Peyer's patch (tissue), 4 donors: ENCODE measurements at regions not wholly inside any gene's neighbourhood (a gene's known extent, or its start where the extent isn't known, plus 50 kb on each side); places are given as distances from the start of the nearest gene placed in this dataset.

Experiments used
- POLR2A ChIP-seq, 2 donors: fragments of 450-650 bp; IDR thresholded peaks; one replicate each; pipeline ENCODE4 v1.5.1; 2017; ENCODE audit warnings: antibody characterized with exemption in 2 of 2, mild to moderate bottlenecking in 2 of 2, moderate library complexity in 2 of 2
- TF ChIP-seq, protein P1 (sequence below), 6 experiments: fragments of 450-650 bp in 4 of 6; fragments of 200-600 bp in 2 of 6; sonication (generic) in 1 of 6; IDR thresholded peaks; one replicate each; pipeline ENCODE4 v1.5.1; 2017 to 2019; ENCODE audit warnings: antibody characterized with exemption in 6 of 6, mild to moderate bottlenecking in 3 of 6, moderate library complexity in 1 of 6

DNA sequence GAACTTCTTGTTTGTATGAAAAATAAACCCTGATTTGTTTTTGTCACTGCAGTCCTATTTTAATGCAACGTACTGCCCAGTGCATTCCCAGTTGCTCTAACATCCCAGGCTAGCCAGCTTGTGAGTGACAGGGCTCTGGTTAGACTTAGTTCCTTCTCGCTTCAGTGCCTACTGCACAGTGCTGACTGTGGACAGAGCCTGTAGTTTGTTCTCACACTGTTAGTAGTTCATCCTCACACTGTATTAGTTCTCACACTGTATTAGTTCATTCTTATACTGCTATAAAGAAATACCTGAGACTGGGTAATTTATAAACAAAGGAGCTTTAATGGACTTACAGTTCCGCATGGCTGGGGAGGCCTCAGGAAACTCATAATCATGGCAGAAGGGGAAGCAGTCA, 116.6 kb upstream of the SALL1 start:
- TF ChIP-seq, protein P1, sequence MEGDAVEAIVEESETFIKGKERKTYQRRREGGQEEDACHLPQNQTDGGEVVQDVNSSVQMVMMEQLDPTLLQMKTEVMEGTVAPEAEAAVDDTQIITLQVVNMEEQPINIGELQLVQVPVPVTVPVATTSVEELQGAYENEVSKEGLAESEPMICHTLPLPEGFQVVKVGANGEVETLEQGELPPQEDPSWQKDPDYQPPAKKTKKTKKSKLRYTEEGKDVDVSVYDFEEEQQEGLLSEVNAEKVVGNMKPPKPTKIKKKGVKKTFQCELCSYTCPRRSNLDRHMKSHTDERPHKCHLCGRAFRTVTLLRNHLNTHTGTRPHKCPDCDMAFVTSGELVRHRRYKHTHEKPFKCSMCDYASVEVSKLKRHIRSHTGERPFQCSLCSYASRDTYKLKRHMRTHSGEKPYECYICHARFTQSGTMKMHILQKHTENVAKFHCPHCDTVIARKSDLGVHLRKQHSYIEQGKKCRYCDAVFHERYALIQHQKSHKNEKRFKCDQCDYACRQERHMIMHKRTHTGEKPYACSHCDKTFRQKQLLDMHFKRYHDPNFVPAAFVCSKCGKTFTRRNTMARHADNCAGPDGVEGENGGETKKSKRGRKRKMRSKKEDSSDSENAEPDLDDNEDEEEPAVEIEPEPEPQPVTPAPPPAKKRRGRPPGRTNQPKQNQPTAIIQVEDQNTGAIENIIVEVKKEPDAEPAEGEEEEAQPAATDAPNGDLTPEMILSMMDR (IDR thresholded peaks at IDR 0.05) = no peak
- no peak for TF ChIP-seq POLR2A (IDR thresholded peaks at IDR 0.05)
